HG03469 (cell line): ENCODE measurements at regions not wholly inside any gene's neighbourhood (a gene's known extent, or its start where the extent isn't known, plus 50 kb on each side); places are given as distances from the start of the nearest gene placed in this dataset.

Experiments used
- ATAC-seq: cut with Tn5 transposase; IDR thresholded peaks from one replicate; pipeline ENCODE4 v1.9.1; 2021; ENCODE audit warnings: mild to moderate bottlenecking, moderate library complexity, moderate number of reproducible peaks; ENCODE audit not compliant: unreplicated experiment

DNA sequence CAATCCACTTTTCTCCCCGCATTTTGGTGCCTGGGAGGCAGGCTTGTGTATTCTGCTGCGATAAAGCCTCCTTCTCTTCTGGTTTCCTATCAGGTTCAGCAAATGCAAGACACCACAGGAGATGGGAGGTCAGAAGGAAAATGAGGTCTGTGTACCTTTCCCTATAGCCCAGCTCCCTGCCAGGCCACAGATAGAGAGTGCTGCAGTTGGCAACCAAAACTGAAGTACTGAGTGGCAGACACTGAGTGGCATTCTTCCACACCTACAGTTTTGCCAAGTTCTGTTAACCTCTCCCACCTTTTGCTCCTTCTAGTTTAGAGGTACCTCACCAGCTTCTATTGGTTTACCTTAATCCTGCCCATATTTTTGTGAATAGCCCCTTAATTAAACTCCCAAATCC lies 948.4 kb downstream of the SORCS1 start:
- no peak for ATAC-seq

DNA sequence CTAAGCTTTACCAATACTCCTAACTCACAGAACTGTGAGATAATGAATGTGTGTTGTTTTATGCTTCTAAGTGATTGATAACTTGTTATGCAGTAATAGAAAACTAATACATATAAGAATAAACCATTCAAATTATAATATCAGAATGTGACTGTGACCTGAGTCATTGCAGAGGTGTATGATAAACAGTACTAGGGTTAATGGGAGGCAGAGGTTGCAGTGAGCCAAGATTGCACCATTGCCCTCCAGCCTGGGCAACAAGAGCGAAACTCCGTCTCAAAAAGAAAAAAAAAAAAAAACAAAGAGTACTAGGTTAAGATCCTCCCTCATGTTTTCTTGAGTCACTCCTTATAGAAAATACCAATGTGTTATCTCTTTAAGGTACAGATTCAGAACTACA lies 950.3 kb downstream of the SORCS1 start:
- no peak for ATAC-seq

DNA sequence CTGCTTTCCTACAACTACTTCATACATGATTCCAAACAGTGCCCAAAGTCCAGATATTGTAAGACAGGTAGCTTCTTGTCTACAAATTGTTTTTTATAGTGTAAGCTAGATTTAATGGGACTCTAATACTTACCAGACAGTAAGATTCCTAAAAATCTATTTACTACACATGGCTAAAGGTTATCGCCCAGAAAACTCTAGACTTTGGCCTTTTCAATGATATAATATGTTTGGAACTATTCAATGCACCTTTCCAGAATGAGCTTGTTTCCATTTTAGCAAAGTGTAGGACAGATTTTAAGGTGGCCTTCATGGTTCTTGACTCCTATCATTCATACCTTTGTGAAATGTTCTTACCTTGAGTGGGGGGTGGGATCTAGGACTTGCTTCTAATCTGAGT lies 951.0 kb downstream of the SORCS1 start:
- ATAC-seq: no peak

DNA sequence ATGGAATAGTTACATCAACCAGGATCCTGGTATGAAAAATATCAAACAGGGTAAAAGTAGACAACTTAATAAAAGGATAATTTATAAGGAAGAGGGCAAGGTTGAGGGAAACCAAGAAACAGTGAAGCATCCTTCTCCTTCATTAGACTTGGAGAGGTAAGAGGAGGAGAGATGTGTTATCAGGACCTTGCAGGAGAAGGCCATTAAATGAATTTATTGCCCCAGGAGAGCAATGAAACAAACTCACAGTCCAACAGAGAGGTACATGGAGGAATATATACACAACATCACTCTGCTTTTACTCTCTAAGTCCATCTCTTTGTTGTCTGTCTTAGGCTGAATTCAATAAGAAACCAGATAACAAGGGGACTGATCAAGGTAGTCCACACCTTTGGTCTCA lies 966.2 kb downstream of the SORCS1 start:
- ATAC-seq: no peak

DNA sequence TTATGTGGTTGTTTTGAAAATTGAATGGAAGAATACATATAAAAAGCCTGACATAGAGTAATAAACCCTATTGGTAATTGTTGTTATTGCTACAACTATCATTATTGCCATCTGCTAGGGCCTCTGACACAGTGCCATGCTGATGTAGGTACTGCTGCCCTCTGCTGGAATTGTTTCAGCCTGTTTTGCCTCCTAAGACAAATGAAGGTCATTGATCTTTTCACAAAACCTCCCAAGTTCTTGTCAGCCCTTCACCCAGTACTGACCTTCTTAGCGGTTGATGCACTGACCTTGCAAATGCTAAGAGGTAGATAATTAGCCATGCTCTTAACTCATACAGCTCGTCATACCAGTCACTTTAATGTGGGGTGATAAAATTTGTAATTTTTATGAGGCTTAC lies 975.2 kb downstream of the SORCS1 start:
- ATAC-seq: no peak

DNA sequence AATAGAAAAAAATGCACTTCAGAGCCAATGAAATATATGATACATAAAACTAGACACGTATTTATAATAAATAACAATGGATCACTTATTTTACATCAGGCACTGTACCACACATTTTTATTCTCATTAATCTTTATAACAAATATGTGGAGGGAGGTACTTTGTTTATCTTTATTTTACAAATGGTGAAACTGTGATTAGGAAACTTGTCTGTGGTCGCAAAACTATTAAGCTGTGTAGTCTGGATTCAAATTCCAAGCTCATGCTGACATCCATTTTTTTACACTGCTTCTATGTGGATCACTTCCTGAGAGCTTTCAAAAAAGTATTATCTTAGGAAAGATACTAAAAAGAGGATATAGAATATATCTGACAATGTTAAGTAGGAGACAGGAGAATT lies 978.6 kb downstream of the SORCS1 start:
- no peak for ATAC-seq

DNA sequence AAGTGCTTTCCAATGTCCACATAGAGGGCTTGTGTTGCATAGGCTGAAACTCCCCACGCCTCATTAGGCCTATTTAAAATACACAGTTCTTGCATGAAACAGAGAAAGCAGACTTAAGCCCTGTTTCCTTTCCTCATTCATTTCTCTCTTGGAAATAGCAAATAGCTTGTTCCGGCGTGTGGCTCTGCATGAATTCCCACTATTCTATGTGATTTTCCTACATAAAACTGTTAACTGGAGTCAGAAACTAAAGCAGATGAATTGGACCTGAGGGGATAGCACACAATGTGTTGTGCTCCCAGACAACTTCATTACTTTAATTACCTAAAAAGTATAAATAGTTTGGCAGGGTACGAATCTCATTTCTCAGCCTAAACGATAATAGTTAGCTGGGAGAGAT lies 981.5 kb downstream of the SORCS1 start:
- ATAC-seq: no peak

DNA sequence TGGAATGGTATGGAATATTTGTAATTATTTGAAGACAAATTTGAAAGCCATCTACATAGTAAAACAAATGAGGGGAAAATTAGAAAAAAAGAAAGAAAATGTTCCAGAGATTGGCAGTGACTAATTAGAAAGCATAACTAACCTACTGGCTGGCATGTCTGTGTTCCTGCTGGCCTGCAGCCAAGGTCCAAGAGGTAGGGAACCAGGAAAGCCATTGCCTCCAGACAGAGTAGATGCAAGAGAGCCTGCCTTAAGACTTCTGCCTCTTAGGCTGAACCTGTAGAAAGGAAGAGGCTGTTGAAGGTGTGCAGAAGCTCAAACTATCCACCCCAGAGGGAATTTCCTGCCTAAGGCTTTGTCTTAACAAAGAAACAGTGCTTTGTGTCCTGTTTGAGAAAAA lies 982.0 kb downstream of the SORCS1 start:
- no peak for ATAC-seq

DNA sequence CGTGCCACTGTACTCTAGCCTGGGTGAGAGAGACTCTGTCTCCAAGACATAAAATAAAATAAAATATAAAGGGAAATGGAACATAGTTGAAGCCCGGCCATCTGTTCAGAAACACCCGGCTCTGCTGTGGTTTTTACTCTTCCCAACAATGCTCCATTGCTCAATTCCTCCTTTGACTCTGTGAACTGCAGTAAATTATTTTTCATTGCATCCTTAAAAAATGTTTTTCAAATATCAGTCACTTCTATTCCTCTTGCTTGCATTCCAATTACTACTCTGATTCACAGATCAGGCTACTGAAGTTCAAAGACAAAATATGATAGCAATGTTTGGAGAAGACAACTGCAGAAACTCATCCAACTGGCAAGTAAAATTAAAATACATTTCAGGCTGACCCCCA lies 983.0 kb downstream of the SORCS1 start:
- no peak for ATAC-seq

DNA sequence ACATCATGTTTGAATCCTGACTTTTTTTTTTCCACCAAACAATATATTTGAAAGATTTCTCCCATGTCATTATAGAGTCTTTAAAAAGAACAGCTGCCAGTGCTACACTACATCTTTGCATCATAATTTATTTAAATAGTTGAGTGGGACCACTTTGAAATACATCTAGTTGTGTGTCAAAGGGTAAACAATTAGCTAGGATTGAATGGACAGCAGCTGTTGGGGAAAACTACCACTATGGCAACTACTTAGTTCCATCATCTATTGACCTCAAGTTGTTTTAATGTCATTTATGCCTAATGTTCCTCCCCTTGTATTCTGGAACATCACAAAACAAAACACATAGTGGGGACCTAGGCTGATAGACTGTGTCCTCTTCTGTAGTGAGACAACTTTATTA lies 985.1 kb downstream of the SORCS1 start:
- ATAC-seq: no peak

DNA sequence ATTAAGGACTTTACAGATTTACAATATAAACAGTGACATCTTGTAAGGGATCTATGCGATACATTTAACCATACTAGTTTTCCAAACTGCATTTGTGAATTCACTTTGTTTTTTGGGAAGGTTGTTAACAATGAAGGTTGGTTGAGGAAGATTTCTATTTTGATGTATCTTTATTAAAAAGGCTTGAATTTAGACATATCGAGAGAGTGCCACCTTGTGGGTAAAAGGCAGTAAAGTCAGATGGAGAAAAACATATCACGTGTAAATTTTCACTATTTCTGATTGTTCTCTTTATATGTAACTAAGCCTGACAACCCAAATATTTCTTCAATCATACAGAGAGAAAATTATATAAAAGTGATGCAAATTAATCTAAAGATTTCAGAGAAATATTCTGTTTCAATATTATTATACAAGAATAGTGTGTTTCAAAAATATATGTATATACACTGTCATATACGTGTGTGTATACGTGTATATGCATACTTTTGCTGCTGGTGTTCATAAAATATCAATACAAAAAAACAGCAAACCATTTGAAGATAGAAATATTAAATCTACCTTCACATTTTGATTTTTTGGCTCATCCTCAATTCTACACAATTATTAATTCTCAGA lies 988.6 kb downstream of the SORCS1 start:
- ATAC-seq: no peak

DNA sequence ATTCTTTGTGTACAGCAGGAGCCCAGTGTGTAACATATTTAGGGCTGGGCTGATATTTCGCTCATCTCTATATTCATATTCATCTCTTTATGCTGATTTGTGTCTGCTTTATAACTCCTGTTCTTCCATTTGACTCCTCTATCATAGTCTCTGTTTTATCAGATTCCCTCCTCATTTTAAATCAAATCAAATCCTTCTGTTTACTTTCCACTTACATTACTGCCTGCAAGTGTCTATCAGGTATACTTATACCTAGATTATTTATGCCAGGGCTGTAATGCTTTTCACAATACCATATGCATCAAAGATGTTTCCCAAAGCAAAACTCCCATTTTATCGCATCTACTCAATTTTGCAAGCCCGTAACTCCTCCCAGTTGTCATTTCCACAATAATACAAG lies 990.7 kb downstream of the SORCS1 start:
- ATAC-seq: no peak

DNA sequence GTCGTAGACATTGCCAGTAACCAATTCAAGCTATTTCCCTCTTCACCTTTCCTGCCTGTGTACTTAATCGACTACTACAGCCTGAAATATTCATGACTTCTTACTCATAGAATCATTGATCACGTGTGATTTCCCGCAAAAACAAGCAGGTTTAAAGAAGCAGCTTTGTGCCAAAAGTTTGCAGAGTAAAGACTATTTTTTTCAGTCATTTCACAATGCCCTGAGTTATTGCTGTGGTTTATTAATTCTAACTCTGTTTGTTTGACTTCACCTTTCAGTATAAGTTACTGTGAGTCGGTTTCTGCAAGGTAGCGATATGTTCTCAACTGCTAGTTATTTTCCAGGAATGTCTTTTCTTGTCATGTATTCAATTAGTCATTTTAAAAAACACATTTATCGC lies 995.3 kb downstream of the SORCS1 start:
- ATAC-seq: no peak

DNA sequence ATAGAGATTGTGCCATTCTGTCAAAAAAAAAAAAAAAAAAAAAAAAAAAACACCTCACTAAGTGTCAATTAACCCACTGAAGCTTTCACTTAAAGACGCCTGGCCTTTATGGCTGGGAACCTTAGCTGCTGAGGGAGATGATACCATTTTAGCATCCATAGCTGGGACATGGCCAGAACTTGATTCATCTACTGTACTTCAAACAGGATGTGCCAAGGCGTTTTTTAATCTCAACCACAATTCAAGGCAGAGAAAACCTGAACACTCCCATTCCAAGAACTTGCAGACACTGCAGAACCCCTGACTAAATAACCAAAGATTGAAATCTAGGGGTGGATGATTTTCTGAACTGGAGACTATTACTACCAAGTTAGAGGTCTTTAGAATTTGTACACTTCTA lies 996.6 kb downstream of the SORCS1 start:
- no peak for ATAC-seq

DNA sequence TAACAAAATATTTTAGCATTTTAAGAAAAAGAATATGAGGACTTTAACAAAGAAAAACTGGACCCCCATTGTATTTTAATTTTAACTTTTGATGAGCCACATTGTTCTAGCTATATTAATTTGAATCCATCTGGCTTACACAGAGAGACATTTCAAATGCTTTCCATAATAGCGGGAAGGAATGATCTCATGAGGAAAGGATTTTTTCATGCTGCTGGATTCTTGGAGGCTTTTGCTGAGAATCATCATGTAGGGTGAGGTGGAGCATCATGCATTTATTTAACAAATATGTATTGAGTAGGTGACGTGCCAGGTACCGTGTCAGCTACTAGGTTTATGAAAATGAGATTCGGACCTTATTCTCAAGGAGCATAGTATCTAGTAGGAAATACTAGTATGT lies 1006.3 kb downstream of the SORCS1 start:
- no peak for ATAC-seq

DNA sequence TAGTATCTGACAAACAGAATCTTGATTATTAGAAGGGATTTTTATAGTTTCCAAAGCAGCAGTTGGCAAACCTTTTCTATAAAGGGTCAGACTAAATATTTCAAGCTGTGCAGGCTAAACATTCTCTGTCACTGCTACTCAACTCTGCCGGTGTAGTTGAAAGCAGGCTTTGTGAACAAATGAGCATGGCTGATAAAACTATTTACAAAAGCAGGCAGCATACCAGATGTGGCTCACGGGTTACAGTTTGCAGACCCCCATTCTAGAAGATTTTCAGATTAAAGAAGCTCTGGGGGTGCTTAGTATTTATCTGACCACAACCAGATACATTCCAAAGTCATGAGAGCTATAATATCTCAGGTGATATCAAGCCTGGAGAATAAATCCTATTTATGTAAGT lies 1017.5 kb downstream of the SORCS1 start:
- ATAC-seq: no peak

DNA sequence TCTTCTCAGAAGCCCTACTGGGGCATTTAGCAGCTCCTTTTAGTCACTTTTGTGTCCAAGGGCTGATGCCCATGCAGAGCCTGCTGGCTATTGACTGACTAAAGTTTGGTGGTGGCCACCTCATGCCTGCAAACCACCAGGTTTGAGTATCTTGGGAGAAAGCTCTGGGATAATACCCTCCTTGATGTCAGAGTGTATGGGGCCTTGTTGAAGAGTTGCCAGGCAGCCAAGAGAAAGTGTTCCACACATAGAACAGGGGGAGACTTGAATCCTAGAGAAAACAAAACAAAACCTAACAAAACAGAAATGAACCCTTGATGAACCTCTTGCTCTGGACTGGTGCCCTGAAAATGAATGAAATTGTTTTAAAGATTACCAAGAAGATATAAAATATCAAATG lies 1024.6 kb downstream of the SORCS1 start:
- ATAC-seq: no peak

DNA sequence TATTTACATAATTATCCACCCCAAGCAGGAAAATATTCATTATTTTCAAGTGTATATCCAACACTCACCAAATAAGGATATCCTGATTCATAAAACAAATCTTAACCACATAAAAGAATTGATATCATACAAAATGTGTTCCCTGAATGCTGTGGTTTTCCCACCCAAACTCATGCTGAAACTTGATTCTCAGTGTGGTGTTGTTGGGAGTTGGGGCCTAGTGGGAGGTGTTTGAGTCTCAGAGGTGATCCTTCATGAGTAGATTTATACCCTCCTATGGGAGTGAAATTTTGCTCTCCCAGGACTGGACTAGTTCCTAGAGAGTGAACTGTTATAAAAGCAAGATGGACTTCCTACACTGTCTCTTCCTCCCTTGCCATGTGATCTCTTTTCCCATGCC lies 1028.3 kb downstream of the SORCS1 start:
- no peak for ATAC-seq

DNA sequence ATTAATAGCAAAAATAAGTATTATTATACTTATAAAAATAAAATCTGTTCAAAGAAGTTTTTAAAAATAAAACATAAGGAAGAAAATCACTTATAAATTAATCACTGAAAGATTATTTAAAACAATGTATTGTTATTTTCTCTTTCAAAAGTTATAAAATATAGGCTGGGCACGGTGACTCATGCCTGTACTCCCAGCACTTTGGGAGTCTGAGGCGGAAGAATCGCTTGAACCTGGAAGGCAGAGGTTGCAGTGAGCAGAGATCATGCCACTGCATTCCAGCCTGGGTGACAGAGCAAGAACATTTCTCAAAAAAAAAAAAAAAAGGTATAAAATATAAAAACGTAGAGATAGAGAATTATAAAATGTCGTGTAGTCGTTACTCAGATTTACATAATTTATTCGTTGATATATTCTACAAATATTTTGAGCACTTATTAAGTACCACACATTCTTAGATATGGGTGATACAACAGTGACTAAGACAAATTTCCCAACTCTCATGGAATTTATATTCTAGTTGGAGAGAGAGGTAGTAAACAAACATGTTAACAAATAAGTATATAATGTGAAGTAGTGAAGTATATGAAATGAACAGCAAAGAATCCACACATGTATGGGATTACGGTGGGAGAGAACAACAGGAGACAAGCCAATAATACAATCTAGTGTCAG lies 1030.0 kb downstream of the SORCS1 start:
- no peak for ATAC-seq

DNA sequence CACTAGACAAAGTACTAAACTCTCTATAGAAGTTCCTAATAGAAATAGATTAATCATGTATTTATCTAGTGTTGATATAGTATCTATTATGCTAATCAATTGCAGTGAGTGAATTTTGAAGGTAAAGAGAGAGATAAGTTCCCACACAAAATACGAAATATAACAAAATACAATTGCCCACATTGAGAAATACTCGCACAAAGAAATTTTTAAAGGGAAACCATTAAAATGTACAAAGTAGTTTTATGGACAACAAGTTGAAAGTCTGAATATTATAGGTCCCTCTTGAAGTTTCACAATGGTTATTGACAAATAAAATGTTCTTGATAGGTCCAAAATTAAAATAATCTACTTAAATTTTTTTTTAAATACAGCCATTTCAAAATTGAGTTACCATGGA lies 1031.1 kb downstream of the SORCS1 start:
- ATAC-seq: no peak

DNA sequence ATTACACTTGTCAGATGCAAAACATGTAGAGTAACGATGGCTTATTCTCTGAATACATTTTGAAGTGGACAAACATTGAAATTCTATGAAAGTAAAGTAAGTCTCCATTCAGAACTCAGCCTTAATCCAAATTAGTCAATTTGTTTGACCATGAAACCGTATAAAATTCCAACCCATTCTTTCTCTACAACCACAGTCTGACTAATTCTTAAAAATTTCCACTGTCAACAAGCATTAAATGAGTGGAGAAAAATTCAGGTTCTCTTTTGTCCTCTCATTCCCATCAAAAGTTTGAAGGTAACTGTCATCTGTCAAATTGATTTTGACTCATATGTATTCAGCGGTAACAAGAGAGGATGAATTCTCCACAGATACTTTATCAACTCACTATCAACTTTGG lies 1031.5 kb downstream of the SORCS1 start:
- ATAC-seq: no peak

DNA sequence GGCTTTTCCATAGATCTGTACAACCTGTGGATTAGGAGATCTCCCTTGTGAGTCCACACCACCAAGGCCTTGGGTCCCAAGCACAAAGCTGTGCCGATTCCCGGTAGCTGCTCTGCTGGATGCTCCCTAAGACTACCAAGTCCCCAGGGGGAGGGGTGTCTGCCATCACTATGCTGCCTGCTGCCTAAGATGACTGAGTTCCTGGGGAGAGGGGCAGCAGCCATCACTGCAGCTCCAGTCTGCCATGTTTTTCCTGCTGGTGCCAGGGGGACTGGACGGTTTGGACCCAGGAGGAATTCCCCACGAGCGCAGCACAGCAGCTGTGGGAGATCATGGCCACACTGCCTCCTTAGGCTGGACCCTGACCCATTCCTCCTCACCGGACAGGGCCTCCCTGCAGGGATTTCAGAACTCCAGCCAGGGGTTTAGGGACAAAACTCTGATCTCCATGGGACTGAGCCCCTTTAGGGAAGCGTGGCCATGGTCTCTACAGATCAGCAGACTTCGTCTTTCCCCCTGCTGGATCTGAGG lies 1049.8 kb downstream of the SORCS1 start:
- ATAC-seq: no peak

DNA sequence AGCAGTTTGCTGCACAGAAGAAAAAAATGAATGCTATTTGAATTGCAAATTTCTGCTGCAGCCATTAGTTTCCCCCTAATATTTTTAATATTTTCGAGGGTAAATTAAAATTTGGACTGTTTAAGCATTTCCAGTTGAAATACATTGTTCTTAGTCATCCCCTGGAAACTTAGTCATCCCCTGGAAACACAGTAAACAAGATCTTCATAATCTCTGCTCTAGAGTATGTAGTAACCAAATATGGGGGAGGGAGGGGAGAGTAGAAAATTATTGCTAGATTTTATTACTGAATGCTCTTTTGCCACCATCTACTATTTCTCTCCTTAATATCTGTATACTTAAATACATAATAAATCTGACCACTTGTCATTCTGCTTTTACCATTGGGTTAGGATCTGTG lies 1053.3 kb downstream of the SORCS1 start:
- ATAC-seq: no peak
